ENCODE measurements at regions not wholly inside any gene's neighbourhood (a gene's known extent, or its start where the extent isn't known, plus 50 kb on each side); places are given as distances from the start of the nearest gene placed in this dataset.

DNA sequence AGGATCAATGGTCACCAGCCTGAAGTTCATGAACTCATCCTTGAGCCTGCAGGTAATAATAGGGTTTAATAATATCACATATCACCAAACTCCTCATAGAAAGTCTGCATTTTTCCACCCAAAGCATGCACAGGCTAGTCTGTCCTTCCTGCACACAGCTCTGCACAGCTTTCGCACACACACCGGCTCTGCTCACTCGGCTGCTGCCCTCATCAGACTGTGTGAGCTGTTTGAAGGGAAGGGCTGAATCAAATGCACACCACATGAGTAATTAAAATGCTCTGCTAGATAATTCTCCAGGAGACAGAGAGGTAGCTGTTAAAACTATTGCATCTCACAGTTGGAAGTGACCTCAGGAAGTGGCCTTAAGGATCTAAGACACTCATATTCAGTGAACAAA, 108.4 kb upstream of the YPEL5 start:
- no peak for DNase-seq
- Mint-ChIP-seq H3K9me3 (no peaks in the 10 kb centered on the region), H3K36me3 (ENCODE audit: insufficient read depth in 1 of 3, low read depth in 3 of 3) (no peaks in the 10 kb centered on the region), H3K4me1 (peaks cover 0 to 3% of the 10 kb centered on the region in 2 experiments; a peak in 1 of 4 replicates), H3K4me3 (no peak overlapping the region), H3K27ac (no peak overlapping the region; a peak in 1 of 7 replicates), H3K27me3 (ENCODE audit: low read depth) (no peaks in the 10 kb centered on the region)
- H2BK20ac ChIP-seq (ENCODE audit: low read depth, low read length, poor library complexity, severe bottlenecking): no peak overlapping the region
- H4K91ac ChIP-seq (ENCODE audit: insufficient read length, low read depth, low read length): no peak overlapping the region
- no peaks in the 10 kb centered on the region for H4K20me1 ChIP-seq (ENCODE audit: control insufficient read depth, insufficient read depth, insufficient read length)
- H2AK5ac ChIP-seq (ENCODE audit: insufficient read length, low read length): no peak overlapping the region
- no peak overlapping the region for H3K27ac ChIP-seq (ENCODE audit: insufficient read length, low read depth, low read length)
- H2AFZ ChIP-seq (ENCODE audit: low read length): no peak overlapping the region
- no peak overlapping the region for H3K18ac ChIP-seq (ENCODE audit: insufficient read length, low read depth, low read length)
- no peak overlapping the region for H3K56ac ChIP-seq (ENCODE audit: insufficient read length, low read depth, low read length)
- H3K9ac ChIP-seq (ENCODE audit: extremely low read depth, insufficient read length, low read length): no peak overlapping the region
- no peak overlapping the region for H2BK5ac ChIP-seq (ENCODE audit: insufficient read length, low read length)
- no peak overlapping the region for H4K8ac ChIP-seq (replicated peaks; ENCODE audit: insufficient read length, low read depth, low read length)
- H3K79me2 ChIP-seq (ENCODE audit: insufficient read depth, low read length): no peaks in the 10 kb centered on the region
- H3K4me2 ChIP-seq (ENCODE audit: insufficient read depth, insufficient read length, low read length): no peak overlapping the region
- no peak overlapping the region for H2BK15ac ChIP-seq (ENCODE audit: low read depth, low read length)
- no peaks in the 10 kb centered on the region for H3K79me1 ChIP-seq (ENCODE audit: insufficient read depth, low read depth, low read length, poor library complexity, severe bottlenecking)
- no peaks in the 10 kb centered on the region for H3K23me2 ChIP-seq (ENCODE audit: insufficient read length, low read depth, low read length, poor library complexity, severe bottlenecking)
- no peak overlapping the region for H2BK120ac ChIP-seq (ENCODE audit: low read depth, low read length, poor library complexity, severe bottlenecking)
- H3K4ac ChIP-seq (ENCODE audit: low read depth, low read length): no peak overlapping the region
- H3K14ac ChIP-seq (ENCODE audit: insufficient read depth, low read length): no peak overlapping the region
- no CpG with 5 or more reads among the region's 3 CpGs for WGBS (ENCODE audit: extremely low coverage, insufficient read length, low lambda C conversion rate)
- TF ChIP-seq, protein P1, sequence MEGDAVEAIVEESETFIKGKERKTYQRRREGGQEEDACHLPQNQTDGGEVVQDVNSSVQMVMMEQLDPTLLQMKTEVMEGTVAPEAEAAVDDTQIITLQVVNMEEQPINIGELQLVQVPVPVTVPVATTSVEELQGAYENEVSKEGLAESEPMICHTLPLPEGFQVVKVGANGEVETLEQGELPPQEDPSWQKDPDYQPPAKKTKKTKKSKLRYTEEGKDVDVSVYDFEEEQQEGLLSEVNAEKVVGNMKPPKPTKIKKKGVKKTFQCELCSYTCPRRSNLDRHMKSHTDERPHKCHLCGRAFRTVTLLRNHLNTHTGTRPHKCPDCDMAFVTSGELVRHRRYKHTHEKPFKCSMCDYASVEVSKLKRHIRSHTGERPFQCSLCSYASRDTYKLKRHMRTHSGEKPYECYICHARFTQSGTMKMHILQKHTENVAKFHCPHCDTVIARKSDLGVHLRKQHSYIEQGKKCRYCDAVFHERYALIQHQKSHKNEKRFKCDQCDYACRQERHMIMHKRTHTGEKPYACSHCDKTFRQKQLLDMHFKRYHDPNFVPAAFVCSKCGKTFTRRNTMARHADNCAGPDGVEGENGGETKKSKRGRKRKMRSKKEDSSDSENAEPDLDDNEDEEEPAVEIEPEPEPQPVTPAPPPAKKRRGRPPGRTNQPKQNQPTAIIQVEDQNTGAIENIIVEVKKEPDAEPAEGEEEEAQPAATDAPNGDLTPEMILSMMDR (conservative IDR thresholded peaks at IDR 0.05): no peak
- no peaks in the 10 kb centered on the region for H3K9me3 ChIP-seq (ENCODE audit: control insufficient read depth, low read depth, low read length)
- no peak overlapping the region for H3T11ph ChIP-seq (ENCODE audit: low read length)
- H2BK12ac ChIP-seq (ENCODE audit: insufficient read length, low read depth, low read length): no peak overlapping the region
- no peaks in the 10 kb centered on the region for H3K27me3 ChIP-seq (ENCODE audit: insufficient read depth, low read length)
- H3K23ac ChIP-seq (ENCODE audit: insufficient read length, low read depth, low read length): no peak overlapping the region
- H4K5ac ChIP-seq (ENCODE audit: insufficient read length, low read depth, low read length): no peak overlapping the region
- H3K4me1 ChIP-seq (ENCODE audit: insufficient read depth, low read length): no peaks in the 10 kb centered on the region
